ENCODE measurements at regions not wholly inside any gene's neighbourhood (a gene's known extent, or its start where the extent isn't known, plus 50 kb on each side); places are given as distances from the start of the nearest gene placed in this dataset.
"Not testable (repeated sequence)": the region's sequence is repeated elsewhere in the genome, so short reads cannot be mapped to it uniquely, and the experiment has no call there.

- H3K4me3 ChIP-seq (ENCODE audit: low read depth, low read length): no peak overlapping the region
- POLR2A ChIA-PET: no interaction called here
- H3K27me3 ChIP-seq (replicated peaks; ENCODE audit: control insufficient read depth, insufficient read depth, low read length): no peaks in the 10 kb centered on the region
- Mint-ChIP-seq H3K27ac (ENCODE audit: unreplicated experiment) (no peak overlapping the region), H3K4me3 (ENCODE audit: unreplicated experiment) (no peak overlapping the region), H3K4me1 (ENCODE audit: low read depth, unreplicated experiment) (no peaks in the 10 kb centered on the region), H3K27me3 (ENCODE audit: insufficient read depth, unreplicated experiment) (peaks cover 40% of the 10 kb centered on the region), H3K36me3 (ENCODE audit: insufficient read depth, unreplicated experiment) (no peaks in the 10 kb centered on the region), H3K9me3 (ENCODE audit: unreplicated experiment) (no peaks in the 10 kb centered on the region)
- no peaks in the 10 kb centered on the region for H3K9me3 ChIP-seq
- no peaks in the 10 kb centered on the region for H3K4me1 ChIP-seq
- no TSS peak for BruUV-seq (replicated peaks)
- CTCF ChIA-PET: no interaction called here
- H3K36me3 ChIP-seq (ENCODE audit: control insufficient read depth, insufficient read depth, low read length): no peaks in the 10 kb centered on the region
- intact Hi-C loops (cut with micrococcal nuclease; ENCODE audit: unreplicated experiment): no loop called here
- no peak for DNase-seq
- no peak for TF ChIP-seq CTCF (IDR thresholded peaks at IDR 0.05; ENCODE audit: insufficient read depth in 1 of 2, low read depth in 1 of 2, low read length in 1 of 2, severe bottlenecking in 1 of 2, unreplicated experiment in 1 of 2)
Observed at GRCh38 chr15:72845981-72846383, 62.4 kb upstream of the ADPGK start.

- Mint-ChIP-seq H3K36me3 (ENCODE audit: insufficient read depth, unreplicated experiment) (no peaks in the 10 kb centered on the region), H3K4me1 (ENCODE audit: low read depth, unreplicated experiment) (no peaks in the 10 kb centered on the region), H3K27ac (ENCODE audit: unreplicated experiment) (no peak overlapping the region), H3K9me3 (ENCODE audit: unreplicated experiment) (no peaks in the 10 kb centered on the region), H3K4me3 (ENCODE audit: unreplicated experiment) (no peak overlapping the region), H3K27me3 (ENCODE audit: insufficient read depth, unreplicated experiment) (peaks cover 34% of the 10 kb centered on the region)
- Histone ChIP-seq H3K36me3 (ENCODE audit: control insufficient read depth, insufficient read depth, low read length) (no peaks in the 10 kb centered on the region), H3K4me1 (no peaks in the 10 kb centered on the region), H3K4me3 (ENCODE audit: low read depth, low read length) (no peak overlapping the region), H3K9me3 (no peaks in the 10 kb centered on the region), H3K27me3 (replicated peaks; ENCODE audit: control insufficient read depth, insufficient read depth, low read length) (no peaks in the 10 kb centered on the region)
- ChIA-PET POLR2A (no interaction called here), CTCF (no interaction called here)
- no peak for TF ChIP-seq CTCF (IDR thresholded peaks at IDR 0.05; ENCODE audit: insufficient read depth in 1 of 2, low read depth in 1 of 2, low read length in 1 of 2, severe bottlenecking in 1 of 2, unreplicated experiment in 1 of 2)
- BruUV-seq (replicated peaks): no TSS peak
- intact Hi-C loops (cut with micrococcal nuclease; ENCODE audit: unreplicated experiment): no loop called here
- DNase-seq: no peak
Observed at GRCh38 chr15:72844067-72844466, 60.5 kb upstream of the ADPGK start.

GRCh38 chr15:72843340-72843739 is 59.8 kb upstream of the ADPGK start:
- H3K36me3 ChIP-seq (ENCODE audit: control insufficient read depth, insufficient read depth, low read length); DNase-seq; H3K36me3 Mint-ChIP-seq (ENCODE audit: insufficient read depth, unreplicated experiment); BruUV-seq (replicated peaks); intact Hi-C loops (cut with micrococcal nuclease; ENCODE audit: unreplicated experiment); H3K4me1 ChIP-seq; H3K4me3 Mint-ChIP-seq (ENCODE audit: unreplicated experiment); H3K4me3 ChIP-seq (ENCODE audit: low read depth, low read length); H3K4me1 Mint-ChIP-seq (ENCODE audit: low read depth, unreplicated experiment); H3K27ac Mint-ChIP-seq (ENCODE audit: unreplicated experiment); H3K9me3 Mint-ChIP-seq (ENCODE audit: unreplicated experiment); POLR2A ChIA-PET; CTCF ChIA-PET; H3K9me3 ChIP-seq; H3K27me3 ChIP-seq (replicated peaks; ENCODE audit: control insufficient read depth, insufficient read depth, low read length): not testable (repeated sequence)
- H3K27me3 Mint-ChIP-seq (ENCODE audit: insufficient read depth, unreplicated experiment): peaks cover 30% of the 10 kb centered on the region

GRCh38 chr15:72840114-72840513 is 56.6 kb upstream of the ADPGK start:
- POLR2A ChIA-PET: no interaction called here
- DNase-seq: no peak
- no peaks in the 10 kb centered on the region for H3K9me3 ChIP-seq
- intact Hi-C loops (cut with micrococcal nuclease; ENCODE audit: unreplicated experiment): no loop called here
- no peaks in the 10 kb centered on the region for H3K36me3 ChIP-seq (ENCODE audit: control insufficient read depth, insufficient read depth, low read length)
- Mint-ChIP-seq H3K27ac (ENCODE audit: unreplicated experiment) (no peak overlapping the region), H3K4me1 (ENCODE audit: low read depth, unreplicated experiment) (no peaks in the 10 kb centered on the region), H3K4me3 (ENCODE audit: unreplicated experiment) (no peak overlapping the region), H3K9me3 (ENCODE audit: unreplicated experiment) (no peaks in the 10 kb centered on the region), H3K27me3 (ENCODE audit: insufficient read depth, unreplicated experiment) (peaks cover 27% of the 10 kb centered on the region), H3K36me3 (ENCODE audit: insufficient read depth, unreplicated experiment) (no peaks in the 10 kb centered on the region)
- H3K27me3 ChIP-seq (replicated peaks; ENCODE audit: control insufficient read depth, insufficient read depth, low read length): no peaks in the 10 kb centered on the region
- H3K4me1 ChIP-seq: no peaks in the 10 kb centered on the region
- CTCF ChIA-PET: no interaction called here
- H3K4me3 ChIP-seq (ENCODE audit: low read depth, low read length): no peak overlapping the region
- TF ChIP-seq CTCF (IDR thresholded peaks at IDR 0.05; ENCODE audit: insufficient read depth in 1 of 2, low read depth in 1 of 2, low read length in 1 of 2, severe bottlenecking in 1 of 2, unreplicated experiment in 1 of 2): no peak
- no TSS peak for BruUV-seq (replicated peaks)

Data from Caco-2 (cell line).